Fibroblast of skin of scalp (primary cell): ENCODE measurements at regions not wholly inside any gene's neighbourhood (a gene's known extent, or its start where the extent isn't known, plus 50 kb on each side); places are given as distances from the start of the nearest gene placed in this dataset.

ENCODE experiments used
- DNase-seq: peaks from one replicate; pipeline ENCODE4 v3.0.0-alpha.2; 2013

GRCh38 chr13:80611310-80611709, 270.4 kb upstream of the SPRY2 start:
- DNase-seq = no peak

- no peak for DNase-seq
Measured at GRCh38 chr13:80605716-80606115, 264.8 kb upstream of the SPRY2 start.

- no peak for DNase-seq
Measured at GRCh38 chr13:80605011-80605410, 264.1 kb upstream of the SPRY2 start.

- DNase-seq = no peak
Measured at GRCh38 chr13:80604098-80604497, 263.2 kb upstream of the SPRY2 start.

- DNase-seq = no peak
Measured at GRCh38 chr13:80603351-80603750, 262.4 kb upstream of the SPRY2 start.

- DNase-seq = no peak
Measured at GRCh38 chr13:80599765-80600164, 258.8 kb upstream of the SPRY2 start.

- DNase-seq = no peak
Measured at GRCh38 chr13:80598189-80598588, 257.3 kb upstream of the SPRY2 start.

GRCh38 chr13:80591976-80592740, 251.2 kb upstream of the SPRY2 start:
- no peak for DNase-seq

GRCh38 chr13:80590551-80590950, 249.6 kb upstream of the SPRY2 start:
- no peak for DNase-seq

- no peak for DNase-seq
Measured at GRCh38 chr13:80586356-80586755, 245.4 kb upstream of the SPRY2 start.

- DNase-seq = no peak
Measured at GRCh38 chr13:80585531-80585930, 244.6 kb upstream of the SPRY2 start.

GRCh38 chr13:80584785-80585184, 243.9 kb upstream of the SPRY2 start:
- no peak for DNase-seq

GRCh38 chr13:80584306-80584705, 243.4 kb upstream of the SPRY2 start:
- no peak for DNase-seq

- no peak for DNase-seq
Measured at GRCh38 chr13:80577926-80578670, 237.2 kb upstream of the SPRY2 start.

- no peak for DNase-seq
Measured at GRCh38 chr13:80577285-80577684, 236.4 kb upstream of the SPRY2 start.

GRCh38 chr13:80574113-80574850, 233.4 kb upstream of the SPRY2 start:
- DNase-seq = peak; percentile 12

- no peak for DNase-seq
Measured at GRCh38 chr13:80572923-80573316, 232.0 kb upstream of the SPRY2 start.

- DNase-seq = no peak
Measured at GRCh38 chr13:80572308-80572922, 231.5 kb upstream of the SPRY2 start.

- no peak for DNase-seq
Measured at GRCh38 chr13:80571346-80572307, 230.7 kb upstream of the SPRY2 start.

GRCh38 chr13:80563439-80563838, 222.5 kb upstream of the SPRY2 start:
- DNase-seq = peak; percentile 60

- no peak for DNase-seq
Measured at GRCh38 chr13:80562433-80563156, 221.7 kb upstream of the SPRY2 start.
